Mucosa of descending colon (tissue), 3 donors: ENCODE measurements at regions not wholly inside any gene's neighbourhood (a gene's known extent, or its start where the extent isn't known, plus 50 kb on each side); places are given as distances from the start of the nearest gene placed in this dataset.

Experiments used
- ATAC-seq: fragments of 200-7000 bp; cut with Tn5 transposase; one replicate; pipeline ENCODE4 v1.9.1; 2020; ENCODE audit warnings: mild to moderate bottlenecking, moderate library complexity
- DNase-seq, 3 donors: peaks; one replicate each; pipeline ENCODE4 v3.0.0-alpha.2; 2020
- H3K36me3 ChIP-seq: fragments of 200-600 bp; one replicate; pipeline ENCODE4 v1.8.0; 2021; ENCODE audit warnings: low read depth, mild to moderate bottlenecking
- H3K4me1 ChIP-seq: fragments of 200-600 bp; one replicate; pipeline ENCODE4 v1.8.0; 2021; ENCODE audit warnings: low read depth, mild to moderate bottlenecking
- H3K4me3 ChIP-seq: fragments of 200-600 bp; one replicate; pipeline ENCODE4 v1.8.0; 2021; ENCODE audit warnings: mild to moderate bottlenecking
- H3K9me3 ChIP-seq: fragments of 200-600 bp; one replicate; pipeline ENCODE4 v1.8.0; 2021; ENCODE audit warnings: mild to moderate bottlenecking
- CTCF ChIP-seq: fragments of 200-600 bp; IDR thresholded peaks from one replicate; pipeline ENCODE4 v1.8.0; 2022; ENCODE audit warnings: antibody characterized with exemption, mild to moderate bottlenecking
- intact Hi-C, 2 donors: fragments of 100-400 bp; cut with DNase I in 1 of 2; cut with micrococcal nuclease in 1 of 2; formaldehyde crosslinking; loops; one replicate each; pipeline versions ENCODE4 v1.11.0 to v1.11.1; 2022; cut with DNase I, micrococcal nuclease
- donor health status: DM: no; HTN: no; CAD: no; lungs with moderate emphysema.
- donor health status: DM: no; HTN: no; CAD: no.
- donor health status: DM: no; HTN: yes; CAD: no.

DNA sequence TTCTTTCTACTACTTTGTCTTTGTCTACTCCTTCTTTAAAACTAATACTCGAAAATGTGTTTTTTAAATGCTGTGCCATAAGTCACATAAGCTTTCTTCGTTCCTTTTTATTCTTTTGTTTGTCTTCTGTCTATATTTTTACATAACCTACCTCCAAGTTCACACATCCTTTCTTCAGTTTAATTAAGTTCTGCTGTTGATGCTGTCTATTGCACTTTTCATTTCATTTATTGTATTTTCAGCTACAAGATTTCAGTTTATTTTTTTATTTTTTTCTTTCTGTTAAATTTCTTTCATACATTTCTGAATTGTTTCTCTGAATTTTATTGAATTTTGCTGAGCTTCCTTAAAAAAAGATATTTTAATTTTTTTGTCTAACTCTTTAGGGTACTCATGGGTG is 878.2 kb downstream of the MAT2B start:
- no peaks in the 10 kb centered on the region for H3K4me1 ChIP-seq
- ATAC-seq (no peak), DNase-seq (no peak)
- no peak overlapping the region for H3K4me3 ChIP-seq
- intact Hi-C loops, result no loop called here
- H3K36me3 ChIP-seq, result no peaks in the 10 kb centered on the region
- peaks cover 16% of the 10 kb centered on the region for H3K9me3 ChIP-seq
- no peak for TF ChIP-seq CTCF

GRCh38 chr5:164392531-164392930 is 887.1 kb downstream of the MAT2B start:
- Histone ChIP-seq H3K4me1 (no peaks in the 10 kb centered on the region), H3K4me3 (no peak overlapping the region), H3K9me3 (no peaks in the 10 kb centered on the region), H3K36me3 (no peaks in the 10 kb centered on the region)
- ATAC-seq (no peak), DNase-seq (no peak)
- no peak for TF ChIP-seq CTCF
- intact Hi-C loops, result no loop called here

DNA sequence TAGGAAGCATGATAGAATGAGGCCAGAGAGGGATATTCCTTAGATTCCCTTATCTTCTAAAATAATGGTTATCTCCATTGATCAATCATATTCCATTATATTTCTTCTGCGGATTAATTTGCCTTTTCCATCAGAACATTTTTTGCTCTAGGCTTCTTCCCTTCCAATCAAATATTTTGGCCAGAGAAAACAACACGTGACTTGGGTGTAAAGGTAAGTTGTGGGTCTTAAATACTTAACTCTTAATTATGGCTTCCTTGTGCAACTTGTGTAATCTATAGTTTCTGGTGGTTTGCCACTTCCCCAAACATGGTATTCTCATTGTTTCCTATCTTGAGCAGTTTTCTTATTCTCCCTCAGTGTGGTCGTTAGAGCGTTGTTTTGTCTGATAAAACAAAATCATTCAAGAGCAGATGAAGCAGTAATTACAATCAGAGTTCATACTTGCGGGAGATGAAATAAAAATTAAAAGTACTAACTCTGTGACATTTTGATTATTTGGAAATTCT is 889.3 kb downstream of the MAT2B start:
- Histone ChIP-seq H3K4me3 (no peak overlapping the region), H3K9me3 (no peaks in the 10 kb centered on the region), H3K4me1 (no peaks in the 10 kb centered on the region), H3K36me3 (no peaks in the 10 kb centered on the region)
- TF ChIP-seq CTCF, result no peak
- intact Hi-C loops, result no loop called here
- ATAC-seq, result no peak
- DNase-seq, result no peak

- no peaks in the 10 kb centered on the region for H3K4me1 ChIP-seq
- ATAC-seq, result no peak
- intact Hi-C loops, result no loop called here
- TF ChIP-seq CTCF, result no peak
- H3K36me3 ChIP-seq, result no peaks in the 10 kb centered on the region
- no peak for DNase-seq
- no peaks in the 10 kb centered on the region for H3K9me3 ChIP-seq
- no peak overlapping the region for H3K4me3 ChIP-seq
Observed at GRCh38 chr5:164412531-164412930, 907.1 kb downstream of the MAT2B start.

DNA sequence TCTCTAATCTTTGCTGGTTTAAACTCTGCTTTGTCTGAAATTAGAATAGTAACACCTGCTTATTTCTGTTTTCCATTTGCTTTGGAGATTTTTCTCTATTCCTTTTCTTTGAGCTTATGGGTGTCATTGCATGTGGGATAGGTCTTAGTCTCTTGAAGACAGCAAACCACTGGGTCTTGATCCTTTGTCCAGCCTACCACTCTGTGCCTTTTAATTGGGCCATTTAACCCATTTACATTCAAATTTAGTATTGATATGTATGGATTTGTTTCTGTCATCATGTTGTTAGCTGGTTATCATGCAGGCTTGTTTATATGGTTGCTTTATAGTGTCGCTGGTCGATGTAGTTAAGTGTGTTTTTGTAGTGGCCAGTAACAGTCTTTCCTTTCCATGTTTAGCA is 914.7 kb downstream of the MAT2B start:
- H3K36me3 ChIP-seq, result no peaks in the 10 kb centered on the region
- peaks cover 22% of the 10 kb centered on the region for H3K9me3 ChIP-seq
- no peak for TF ChIP-seq CTCF
- intact Hi-C loops, result no loop called here
- no peak overlapping the region for H3K4me3 ChIP-seq
- no peak for ATAC-seq
- no peaks in the 10 kb centered on the region for H3K4me1 ChIP-seq
- no peak for DNase-seq

GRCh38 chr5:164422400-164422799 is 917.0 kb downstream of the MAT2B start:
- TF ChIP-seq CTCF, result no peak
- ATAC-seq (no peak), DNase-seq (peak in 1 of 3 donors; percentile 1)
- H3K36me3 ChIP-seq, result no peaks in the 10 kb centered on the region
- H3K4me1 ChIP-seq, result no peaks in the 10 kb centered on the region
- H3K4me3 ChIP-seq, result no peak overlapping the region
- H3K9me3 ChIP-seq, result peaks cover 22% of the 10 kb centered on the region
- intact Hi-C loops, result no loop called here
